H9 (cell line): ENCODE measurements at regions not wholly inside any gene's neighbourhood (a gene's known extent, or its start where the extent isn't known, plus 50 kb on each side); places are given as distances from the start of the nearest gene placed in this dataset.

ENCODE experiments used
- DNase-seq: peaks from one replicate; pipeline ENCODE4 v3.0.0-alpha.2; 2017
- H2AFZ ChIP-seq: one replicate; pipeline ENCODE4 v1.6.1; 2013; ENCODE audit warnings: mild to moderate bottlenecking, low read length, control low read depth, moderate library complexity
- H2AK5ac ChIP-seq: 2 replicates; pipeline ENCODE4 v1.6.1; 2013; ENCODE audit warnings: low read length, control low read depth, mixed read lengths; ENCODE audit not compliant: insufficient read length
- H2BK120ac ChIP-seq: one replicate; pipeline ENCODE4 v1.6.1; 2013; ENCODE audit warnings: low read depth, mild to moderate bottlenecking, low read length, control low read depth, inconsistent platforms; ENCODE audit not compliant: poor library complexity, severe bottlenecking
- H2BK12ac ChIP-seq: 2 replicates; pipeline ENCODE4 v1.6.1; 2013; ENCODE audit warnings: low read length, control low read depth, mixed read lengths, low read depth; ENCODE audit not compliant: insufficient read length
- H2BK15ac ChIP-seq: 2 replicates; pipeline ENCODE4 v1.6.1; 2013; ENCODE audit warnings: low read depth, low read length, control low read depth
- H2BK20ac ChIP-seq: one replicate; pipeline ENCODE4 v1.6.1; 2013; ENCODE audit warnings: low read depth, mild to moderate bottlenecking, low read length, control low read depth, inconsistent platforms; ENCODE audit not compliant: poor library complexity, severe bottlenecking
- H2BK5ac ChIP-seq: 2 replicates; pipeline ENCODE4 v1.6.1; 2013; ENCODE audit warnings: low read length, control low read depth, mixed read lengths; ENCODE audit not compliant: insufficient read length
- H3K14ac ChIP-seq: 2 replicates; pipeline ENCODE4 v1.6.1; 2013; ENCODE audit warnings: low read length, control low read depth; ENCODE audit not compliant: insufficient read depth
- H3K18ac ChIP-seq: 2 replicates; pipeline ENCODE4 v1.6.1; 2013; ENCODE audit warnings: low read depth, mild to moderate bottlenecking, mixed read lengths, low read length, control low read depth; ENCODE audit not compliant: insufficient read length
- H3K23ac ChIP-seq: 2 replicates; pipeline ENCODE4 v1.6.1; 2013; ENCODE audit warnings: low read length, control low read depth, mixed read lengths, low read depth; ENCODE audit not compliant: insufficient read length
- H3K23me2 ChIP-seq: 2 replicates; pipeline ENCODE4 v1.6.1; 2013; ENCODE audit warnings: low read depth, mild to moderate bottlenecking, mixed read lengths, low read length, control low read depth; ENCODE audit not compliant: insufficient read length, poor library complexity, severe bottlenecking
- H3K27ac ChIP-seq: 2 replicates; pipeline ENCODE4 v1.5.1; 2013; ENCODE audit warnings: low read length, control low read depth, mixed read lengths, low read depth; ENCODE audit not compliant: insufficient read length
- H3K27me3 ChIP-seq: 2 replicates; pipeline ENCODE4 v1.6.1; 2013; ENCODE audit warnings: low read length, control low read depth, inconsistent platforms; ENCODE audit not compliant: insufficient read depth
- H3K4ac ChIP-seq: 2 replicates; pipeline ENCODE4 v1.6.1; 2013; ENCODE audit warnings: low read depth, mild to moderate bottlenecking, control low read depth, inconsistent platforms, low read length, moderate library complexity
- H3K4me1 ChIP-seq: 2 replicates; pipeline ENCODE4 v1.6.1; 2013; ENCODE audit warnings: low read length, control low read depth, inconsistent platforms; ENCODE audit not compliant: insufficient read depth
- H3K4me2 ChIP-seq: 2 replicates; pipeline ENCODE4 v1.6.1; 2013; ENCODE audit warnings: low read length, control low read depth, mixed read lengths; ENCODE audit not compliant: insufficient read length, insufficient read depth
- H3K56ac ChIP-seq: 2 replicates; pipeline ENCODE4 v1.6.1; 2013; ENCODE audit warnings: low read depth, mild to moderate bottlenecking, mixed read lengths, low read length, control low read depth; ENCODE audit not compliant: insufficient read length
- H3K79me1 ChIP-seq: 2 replicates; pipeline ENCODE4 v1.6.1; 2013; ENCODE audit warnings: low read depth, mild to moderate bottlenecking, moderate library complexity, low read length, control low read depth, inconsistent platforms; ENCODE audit not compliant: insufficient read depth, poor library complexity, severe bottlenecking
- H3K79me2 ChIP-seq: 2 replicates; pipeline ENCODE4 v1.6.1; 2013; ENCODE audit warnings: low read length, control low read depth, inconsistent platforms; ENCODE audit not compliant: insufficient read depth
- H3K9ac ChIP-seq: 2 replicates; pipeline ENCODE4 v1.6.1; 2013; ENCODE audit warnings: low read length, control low read depth, mixed read lengths; ENCODE audit not compliant: insufficient read length; ENCODE audit errors: extremely low read depth
- H3K9me3 ChIP-seq: one replicate; pipeline ENCODE4 v1.6.1; 2013; ENCODE audit warnings: low read depth, low read length, inconsistent platforms; ENCODE audit not compliant: control insufficient read depth
- H3T11ph ChIP-seq: one replicate; pipeline ENCODE4 v1.6.1; 2013; ENCODE audit warnings: mild to moderate bottlenecking, low read length, control low read depth, inconsistent platforms
- H4K20me1 ChIP-seq: one replicate; pipeline ENCODE4 v1.6.1; 2013; ENCODE audit not compliant: control insufficient read depth, insufficient read length, insufficient read depth
- H4K5ac ChIP-seq: 2 replicates; pipeline ENCODE4 v1.6.1; 2013; ENCODE audit warnings: low read depth, mild to moderate bottlenecking, mixed read lengths, low read length, control low read depth; ENCODE audit not compliant: insufficient read length
- H4K8ac ChIP-seq: replicated peaks from 2 replicates; pipeline ENCODE4 v1.6.1; 2013; ENCODE audit warnings: low read length, control low read depth, mixed read lengths, low read depth; ENCODE audit not compliant: insufficient read length
- H4K91ac ChIP-seq: 2 replicates; pipeline ENCODE4 v1.6.1; 2013; ENCODE audit warnings: low read depth, mild to moderate bottlenecking, moderate library complexity, mixed read lengths, low read length, control low read depth; ENCODE audit not compliant: insufficient read length
- H3K27ac Mint-ChIP-seq, 3 experiments: 2 replicates in 2 of 3; 3 replicates in 1 of 3; pipeline ENCODE4 v1.8.0; 2020 to 2021; ENCODE audit warnings: mixed read lengths in 3 of 3, mild to moderate bottlenecking in 1 of 3, moderate library complexity in 1 of 3
- H3K27me3 Mint-ChIP-seq: 2 replicates; pipeline ENCODE4 v1.8.0; 2021; ENCODE audit warnings: low read depth, mild to moderate bottlenecking, moderate library complexity, mixed read lengths
- H3K36me3 Mint-ChIP-seq, 3 experiments: 2 replicates in 2 of 3; 3 replicates in 1 of 3; pipeline ENCODE4 v1.8.0; 2020 to 2021; ENCODE audit warnings: low read depth in 3 of 3, mixed read lengths in 3 of 3; ENCODE audit not compliant: insufficient read depth in 1 of 3
- H3K4me1 Mint-ChIP-seq, 2 experiments: 2 replicates each; pipeline ENCODE4 v1.8.0; 2020; ENCODE audit warnings: mixed read lengths in 2 of 2
- H3K4me3 Mint-ChIP-seq, 2 experiments: 2 replicates in 1 of 2; 3 replicates in 1 of 2; pipeline ENCODE4 v1.8.0; 2020 to 2021; ENCODE audit warnings: mild to moderate bottlenecking in 2 of 2, mixed read lengths in 2 of 2, moderate library complexity in 1 of 2
- H3K9me3 Mint-ChIP-seq, 2 experiments: 2 replicates in 1 of 2; 3 replicates in 1 of 2; pipeline ENCODE4 v1.8.0; 2020; ENCODE audit warnings: mild to moderate bottlenecking in 2 of 2, mixed read lengths in 2 of 2, moderate library complexity in 1 of 2
- WGBS: extraction: QIAGEN DNeasy Blood & Tissue Kit; methylation state at CpG from one replicate; pipeline ENCODE4 v1.1.7; 2013; ENCODE audit warnings: missing lambda C conversion rate, low lambda C conversion rate, mixed read lengths; ENCODE audit not compliant: insufficient read length; ENCODE audit errors: extremely low coverage; 5-methylcytosine and 5-hydroxymethylcytosine counted together
- TF ChIP-seq, protein P1 (sequence below): fragments of 200-600 bp; sonication (generic); conservative IDR thresholded peaks from 3 replicates; pipeline ENCODE4 v1.8.0; 2021; ENCODE audit warnings: antibody characterized with exemption, mild to moderate bottlenecking

GRCh38 chr10:57334523-57334922 lies 933.2 kb downstream of the IPMK start:
- no peaks in the 10 kb centered on the region for H3K27me3 Mint-ChIP-seq
- no peak overlapping the region for H2BK120ac ChIP-seq
- no peaks in the 10 kb centered on the region for H3K23me2 ChIP-seq
- H3K4me1 Mint-ChIP-seq, result no peaks in the 10 kb centered on the region
- H3K4me1 ChIP-seq, result no peaks in the 10 kb centered on the region
- H4K5ac ChIP-seq, result no peak overlapping the region
- no peak overlapping the region for H3K14ac ChIP-seq
- H2BK15ac ChIP-seq, result no peak overlapping the region
- H2AK5ac ChIP-seq, result no peak overlapping the region
- no peaks in the 10 kb centered on the region; a peak in 1 of 5 replicates for H3K9me3 Mint-ChIP-seq
- no peak overlapping the region for H3K18ac ChIP-seq
- H3K4me2 ChIP-seq, result no peak overlapping the region
- no peaks in the 10 kb centered on the region for H3K9me3 ChIP-seq
- H2BK20ac ChIP-seq, result no peak overlapping the region
- no peak overlapping the region for H3K4me3 Mint-ChIP-seq
- no peaks in the 10 kb centered on the region for H3K27me3 ChIP-seq
- no peak overlapping the region for H3K27ac ChIP-seq
- H3K27ac Mint-ChIP-seq, result no peak overlapping the region
- no peak overlapping the region for H3K56ac ChIP-seq
- H3K23ac ChIP-seq, result no peak overlapping the region
- no peaks in the 10 kb centered on the region for H4K20me1 ChIP-seq
- H3T11ph ChIP-seq, result no peak overlapping the region
- H3K4ac ChIP-seq, result no peak overlapping the region
- H2BK5ac ChIP-seq, result no peak overlapping the region
- H3K9ac ChIP-seq, result no peak overlapping the region
- no peak overlapping the region for H2AFZ ChIP-seq
- WGBS, result no CpG with 5 or more reads among the region's 4 CpGs
- no peak overlapping the region for H4K8ac ChIP-seq
- DNase-seq, result no peak
- no peak overlapping the region for H2BK12ac ChIP-seq
- H3K79me1 ChIP-seq, result no peaks in the 10 kb centered on the region
- no peak overlapping the region for H4K91ac ChIP-seq
- no peaks in the 10 kb centered on the region for H3K79me2 ChIP-seq
- TF ChIP-seq, protein P1, sequence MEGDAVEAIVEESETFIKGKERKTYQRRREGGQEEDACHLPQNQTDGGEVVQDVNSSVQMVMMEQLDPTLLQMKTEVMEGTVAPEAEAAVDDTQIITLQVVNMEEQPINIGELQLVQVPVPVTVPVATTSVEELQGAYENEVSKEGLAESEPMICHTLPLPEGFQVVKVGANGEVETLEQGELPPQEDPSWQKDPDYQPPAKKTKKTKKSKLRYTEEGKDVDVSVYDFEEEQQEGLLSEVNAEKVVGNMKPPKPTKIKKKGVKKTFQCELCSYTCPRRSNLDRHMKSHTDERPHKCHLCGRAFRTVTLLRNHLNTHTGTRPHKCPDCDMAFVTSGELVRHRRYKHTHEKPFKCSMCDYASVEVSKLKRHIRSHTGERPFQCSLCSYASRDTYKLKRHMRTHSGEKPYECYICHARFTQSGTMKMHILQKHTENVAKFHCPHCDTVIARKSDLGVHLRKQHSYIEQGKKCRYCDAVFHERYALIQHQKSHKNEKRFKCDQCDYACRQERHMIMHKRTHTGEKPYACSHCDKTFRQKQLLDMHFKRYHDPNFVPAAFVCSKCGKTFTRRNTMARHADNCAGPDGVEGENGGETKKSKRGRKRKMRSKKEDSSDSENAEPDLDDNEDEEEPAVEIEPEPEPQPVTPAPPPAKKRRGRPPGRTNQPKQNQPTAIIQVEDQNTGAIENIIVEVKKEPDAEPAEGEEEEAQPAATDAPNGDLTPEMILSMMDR, result no peak
- H3K36me3 Mint-ChIP-seq, result no peaks in the 10 kb centered on the region
